Cardiac septum (tissue), 1 donor: ENCODE measurements at regions not wholly inside any gene's neighbourhood (a gene's known extent, or its start where the extent isn't known, plus 50 kb on each side); places are given as distances from the start of the nearest gene placed in this dataset.

Experiments used
- DNase-seq: peaks from one replicate; pipeline ENCODE4 v3.0.0-alpha.2; 2020; ENCODE audit warnings: low spot score
- intact Hi-C: fragments of 100-400 bp; cut with DNase I; formaldehyde crosslinking; loops from one replicate; pipeline ENCODE4 v1.14.0; 2022
- donor health status: DM: no; HTN: no; CAD: no.

- intact Hi-C loops: loop anchor here (1.0 kb wide), 1 partner anchor 22 kb away; no protein-coding TSS in a partner anchor
- DNase-seq: no peak
These were observed 98.5 kb upstream of the SPATA31C2 start for GRCh38 chr9:88236511-88237478.

GRCh38 chr9:88235615-88236014, 97.3 kb upstream of the SPATA31C2 start:
- intact Hi-C loops: no loop called here

GRCh38 chr9:88234114-88234513, 95.8 kb upstream of the SPATA31C2 start:
- no peak for DNase-seq
- intact Hi-C loops: no loop called here

More at GRCh38 chr9:88235615-88236014, 97.3 kb upstream of the SPATA31C2 start:
- DNase-seq: no peak

GRCh38 chr9:88233091-88233490, 94.8 kb upstream of the SPATA31C2 start:
- DNase-seq: no peak
- intact Hi-C loops: no loop called here

GRCh38 chr9:88230612-88231011, 92.3 kb upstream of the SPATA31C2 start:
- intact Hi-C loops: no loop called here
- DNase-seq: no peak

- no peak for DNase-seq
- intact Hi-C loops: no loop called here
These were observed 91.2 kb upstream of the SPATA31C2 start for GRCh38 chr9:88229434-88229833.

GRCh38 chr9:88224938-88225337, 86.7 kb upstream of the SPATA31C2 start:
- no peak for DNase-seq
- intact Hi-C loops: no loop called here

GRCh38 chr9:88221105-88221504, 82.8 kb upstream of the SPATA31C2 start:
- intact Hi-C loops: no loop called here
- no peak for DNase-seq

GRCh38 chr9:88220652-88221051, 82.4 kb upstream of the SPATA31C2 start:
- DNase-seq: no peak
- intact Hi-C loops: no loop called here

GRCh38 chr9:88219601-88220000, 81.3 kb upstream of the SPATA31C2 start:
- intact Hi-C loops: no loop called here
- DNase-seq: no peak

GRCh38 chr9:88218726-88219125, 80.5 kb upstream of the SPATA31C2 start:
- intact Hi-C loops: no loop called here
- DNase-seq: no peak

GRCh38 chr9:88216126-88216995, 78.1 kb upstream of the SPATA31C2 start:
- DNase-seq: no peak
- intact Hi-C loops: no loop called here

GRCh38 chr9:88215196-88216125, 77.2 kb upstream of the SPATA31C2 start:
- no peak for DNase-seq
- intact Hi-C loops: no loop called here

- intact Hi-C loops: no loop called here
- no peak for DNase-seq
These were observed 64.0 kb upstream of the SPATA31C2 start for GRCh38 chr9:88202321-88202720.

- DNase-seq: no peak
These were observed 60.1 kb upstream of the SPATA31C2 start for GRCh38 chr9:88198341-88198807.

GRCh38 chr9:88197781-88198340, 59.6 kb upstream of the SPATA31C2 start:
- intact Hi-C loops: no loop called here
- no peak for DNase-seq

More at GRCh38 chr9:88198341-88198807, 60.1 kb upstream of the SPATA31C2 start:
- intact Hi-C loops: no loop called here

GRCh38 chr9:88197016-88197415, 58.7 kb upstream of the SPATA31C2 start:
- intact Hi-C loops: no loop called here
- DNase-seq: no peak

- DNase-seq: no peak
- intact Hi-C loops: no loop called here
These were observed 58.0 kb upstream of the SPATA31C2 start for GRCh38 chr9:88196142-88196790.
